PC-3 (cell line): ENCODE measurements at regions not wholly inside any gene's neighbourhood (a gene's known extent, or its start where the extent isn't known, plus 50 kb on each side); places are given as distances from the start of the nearest gene placed in this dataset.

ENCODE experiments used
- CTCF ChIP-seq: fragments of 300-600 bp; sonication (generic); conservative IDR thresholded peaks from 2 replicates; pipeline ENCODE4 v1.5.1; 2017; ENCODE audit warnings: antibody characterized with exemption, low read depth, mild to moderate bottlenecking, low read length
- EZH2 ChIP-seq: fragments of 300-600 bp; sonication (generic); IDR thresholded peaks from one replicate; pipeline ENCODE4 v1.6.1; 2017; ENCODE audit warnings: antibody characterized with exemption, mild to moderate bottlenecking, low read length; ENCODE audit not compliant: unreplicated experiment

- TF ChIP-seq EZH2: no peak
- no peak for TF ChIP-seq CTCF
These were observed 265.3 kb downstream of the MRPL39 start for GRCh38 chr21:25341981-25342380.
